ENCODE measurements at regions not wholly inside any gene's neighbourhood (a gene's known extent, or its start where the extent isn't known, plus 50 kb on each side); places are given as distances from the start of the nearest gene placed in this dataset.
"Not testable (repeated sequence)": the region's sequence is repeated elsewhere in the genome, so short reads cannot be mapped to it uniquely, and the experiment has no call there.

- H3K4me3 ChIP-seq (ENCODE audit: low read depth in 1 of 5, low read length in 5 of 5); H3K9me3 ChIP-seq (ENCODE audit: control insufficient read depth in 5 of 5, low read length in 5 of 5); H3K27me3 ChIP-seq (ENCODE audit: control insufficient read depth in 5 of 5, insufficient read depth in 4 of 5, low read length in 5 of 5); H3K9ac ChIP-seq (ENCODE audit: low read length in 5 of 5); H3K4me1 ChIP-seq (ENCODE audit: control insufficient read depth in 5 of 5, insufficient read depth in 5 of 5, low read length in 5 of 5); H3K27ac ChIP-seq (ENCODE audit: low read depth, low read length); H3K36me3 ChIP-seq (ENCODE audit: control insufficient read depth in 5 of 5, insufficient read depth in 5 of 5, low read length in 5 of 5): not testable (repeated sequence)
These were observed 165.9 kb upstream of the ADAMTS19 start for GRCh38 chr5:129294216-129294615.

DNA sequence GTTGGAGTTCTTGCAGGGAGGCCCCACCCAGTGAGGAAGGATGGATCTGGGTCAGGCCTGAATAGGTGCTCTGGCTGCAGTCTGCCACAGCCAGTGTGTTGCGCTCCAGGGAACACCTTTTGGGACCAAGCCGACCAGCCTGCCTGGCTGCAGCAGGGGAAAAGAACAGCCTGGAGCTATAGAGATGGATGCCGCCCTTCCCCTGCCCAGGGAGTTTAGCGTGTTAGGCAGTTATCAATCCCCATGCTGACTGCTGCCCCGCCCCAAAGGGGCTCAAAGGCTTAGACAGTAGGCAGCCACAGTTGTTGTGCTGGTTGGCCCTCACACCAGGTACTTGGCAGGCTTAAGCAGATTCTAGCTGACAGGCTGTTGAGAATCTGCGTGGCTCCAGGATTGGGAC is 153.4 kb upstream of the ADAMTS19 start:
- Histone ChIP-seq H3K9ac (ENCODE audit: low read length in 5 of 5) (no peak overlapping the region), H3K4me3 (ENCODE audit: low read depth in 1 of 5, low read length in 5 of 5) (no peak overlapping the region), H3K27ac (ENCODE audit: low read depth, low read length) (no peak overlapping the region), H3K27me3 (ENCODE audit: control insufficient read depth in 5 of 5, insufficient read depth in 4 of 5, low read length in 5 of 5) (no peaks in the 10 kb centered on the region), H3K36me3 (ENCODE audit: control insufficient read depth in 5 of 5, insufficient read depth in 5 of 5, low read length in 5 of 5) (peaks cover 0 to 5% (median 0%) of the 10 kb centered on the region in 5 donors), H3K9me3 (ENCODE audit: control insufficient read depth in 5 of 5, low read length in 5 of 5) (peaks cover 3 to 21% (median 10%) of the 10 kb centered on the region in 5 donors), H3K4me1 (ENCODE audit: control insufficient read depth in 5 of 5, insufficient read depth in 5 of 5, low read length in 5 of 5) (no peaks in the 10 kb centered on the region)

DNA sequence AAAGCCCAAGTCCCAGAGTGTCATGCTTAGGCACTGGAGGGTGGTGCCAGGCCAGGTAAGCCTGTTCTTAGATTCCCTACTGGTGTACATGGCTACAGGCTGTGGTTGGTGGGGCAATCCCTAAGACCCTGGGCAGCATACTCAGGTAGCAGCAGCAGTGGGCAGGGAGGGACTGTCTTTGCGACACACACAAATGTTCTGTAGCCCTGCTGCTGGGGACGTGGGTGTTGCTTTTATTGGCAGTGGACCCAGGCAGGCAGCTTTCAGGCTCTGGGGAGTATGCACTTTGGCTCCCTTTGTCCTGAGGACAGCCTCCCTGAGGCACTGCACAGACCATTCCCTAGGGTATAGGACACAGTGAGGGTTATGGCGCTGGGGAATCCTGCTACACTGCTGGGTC is 137.1 kb upstream of the ADAMTS19 start:
- Histone ChIP-seq H3K36me3 (ENCODE audit: control insufficient read depth in 5 of 5, insufficient read depth in 5 of 5, low read length in 5 of 5) (no peaks in the 10 kb centered on the region), H3K27ac (ENCODE audit: low read depth, low read length) (no peak overlapping the region), H3K27me3 (ENCODE audit: control insufficient read depth in 5 of 5, insufficient read depth in 4 of 5, low read length in 5 of 5) (no peaks in the 10 kb centered on the region), H3K4me3 (ENCODE audit: low read depth in 1 of 5, low read length in 5 of 5) (no peak overlapping the region), H3K4me1 (ENCODE audit: control insufficient read depth in 5 of 5, insufficient read depth in 5 of 5, low read length in 5 of 5) (no peaks in the 10 kb centered on the region), H3K9me3 (ENCODE audit: control insufficient read depth in 5 of 5, low read length in 5 of 5) (peaks cover 0 to 12% (median 5%) of the 10 kb centered on the region in 5 donors), H3K9ac (ENCODE audit: low read length in 5 of 5) (no peak overlapping the region)

DNA sequence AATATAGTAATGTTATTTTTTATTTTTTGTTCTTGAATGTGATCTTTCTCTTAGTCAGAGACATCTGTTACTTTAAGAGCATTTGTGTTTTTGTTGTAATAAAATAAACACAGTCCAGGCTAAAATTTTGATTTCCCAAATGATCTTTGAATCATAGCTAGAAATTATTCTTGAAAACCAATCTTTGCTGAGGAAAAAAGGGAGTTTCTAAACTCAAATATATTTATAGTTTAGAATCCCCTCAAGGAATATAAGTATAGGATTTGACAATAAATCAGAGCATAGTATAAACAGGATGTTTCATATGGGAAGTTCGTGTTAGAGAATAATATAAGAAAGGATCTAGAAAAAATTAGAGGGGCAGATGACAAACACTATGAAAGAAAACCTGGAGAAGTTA is 118.8 kb upstream of the ADAMTS19 start:
- Histone ChIP-seq H3K4me1 (ENCODE audit: control insufficient read depth in 5 of 5, insufficient read depth in 5 of 5, low read length in 5 of 5) (no peaks in the 10 kb centered on the region), H3K4me3 (ENCODE audit: low read depth in 1 of 5, low read length in 5 of 5) (no peak overlapping the region), H3K9ac (ENCODE audit: low read length in 5 of 5) (no peak overlapping the region), H3K27ac (ENCODE audit: low read depth, low read length) (no peak overlapping the region), H3K9me3 (ENCODE audit: control insufficient read depth in 5 of 5, low read length in 5 of 5) (peaks cover 0 to 2% (median 0%) of the 10 kb centered on the region in 5 donors), H3K27me3 (ENCODE audit: control insufficient read depth in 5 of 5, insufficient read depth in 4 of 5, low read length in 5 of 5) (no peaks in the 10 kb centered on the region), H3K36me3 (ENCODE audit: control insufficient read depth in 5 of 5, insufficient read depth in 5 of 5, low read length in 5 of 5) (no peaks in the 10 kb centered on the region)

- no peak overlapping the region for H3K27ac ChIP-seq (ENCODE audit: low read depth, low read length)
- peaks cover 0 to 2% (median 0%) of the 10 kb centered on the region in 5 donors for H3K9me3 ChIP-seq (ENCODE audit: control insufficient read depth in 5 of 5, low read length in 5 of 5)
- no peak overlapping the region for H3K9ac ChIP-seq (ENCODE audit: low read length in 5 of 5)
- H3K4me3 ChIP-seq (ENCODE audit: low read depth in 1 of 5, low read length in 5 of 5), result no peak overlapping the region
- no peaks in the 10 kb centered on the region for H3K27me3 ChIP-seq (ENCODE audit: control insufficient read depth in 5 of 5, insufficient read depth in 4 of 5, low read length in 5 of 5)
- H3K4me1 ChIP-seq (ENCODE audit: control insufficient read depth in 5 of 5, insufficient read depth in 5 of 5, low read length in 5 of 5), result no peaks in the 10 kb centered on the region
- H3K36me3 ChIP-seq (ENCODE audit: control insufficient read depth in 5 of 5, insufficient read depth in 5 of 5, low read length in 5 of 5), result no peaks in the 10 kb centered on the region
These were observed 117.3 kb upstream of the ADAMTS19 start for GRCh38 chr5:129342796-129343195.

DNA sequence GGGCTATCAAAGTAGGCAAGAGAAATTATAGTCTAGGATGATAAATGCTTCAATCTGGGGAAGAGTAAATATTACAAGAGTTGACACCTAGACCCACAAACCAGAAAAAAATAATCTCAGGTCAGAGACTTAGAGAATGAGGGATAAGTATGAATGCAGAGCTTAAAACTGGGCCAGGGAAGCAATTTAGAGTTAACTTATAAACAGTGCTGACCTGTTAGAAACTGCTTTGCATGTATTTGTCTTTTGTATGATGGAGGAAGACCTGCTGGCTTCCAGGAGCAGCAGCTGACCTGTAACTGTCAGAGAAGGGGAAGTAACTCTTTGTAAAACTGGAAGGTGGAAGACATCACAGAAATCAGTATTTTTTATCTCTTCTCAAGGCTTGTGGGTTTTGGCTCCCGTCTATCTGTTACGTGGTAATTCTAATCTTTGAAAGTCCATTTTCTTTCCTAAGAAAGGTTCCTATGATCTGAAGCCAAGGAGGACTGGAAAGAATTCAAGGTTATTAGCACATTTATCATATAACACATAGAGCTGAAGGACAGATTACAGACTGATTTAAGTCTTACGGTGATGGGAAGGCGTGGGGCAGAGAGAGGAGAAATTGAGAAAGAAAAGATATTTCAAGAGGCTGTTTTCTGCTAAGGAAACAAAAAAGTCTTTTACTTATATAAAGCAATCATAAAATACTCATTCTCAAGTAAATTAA is 114.7 kb upstream of the ADAMTS19 start:
- H3K27ac ChIP-seq (ENCODE audit: low read depth, low read length), result no peak overlapping the region
- H3K9ac ChIP-seq (ENCODE audit: low read length in 5 of 5), result no peak overlapping the region
- peaks cover 0 to 5% (median 5%) of the 10 kb centered on the region in 5 donors for H3K9me3 ChIP-seq (ENCODE audit: control insufficient read depth in 5 of 5, low read length in 5 of 5)
- H3K4me3 ChIP-seq (ENCODE audit: low read depth in 1 of 5, low read length in 5 of 5), result no peak overlapping the region
- no peaks in the 10 kb centered on the region for H3K27me3 ChIP-seq (ENCODE audit: control insufficient read depth in 5 of 5, insufficient read depth in 4 of 5, low read length in 5 of 5)
- H3K4me1 ChIP-seq (ENCODE audit: control insufficient read depth in 5 of 5, insufficient read depth in 5 of 5, low read length in 5 of 5), result no peaks in the 10 kb centered on the region
- H3K36me3 ChIP-seq (ENCODE audit: control insufficient read depth in 5 of 5, insufficient read depth in 5 of 5, low read length in 5 of 5), result peaks cover 0 to 5% (median 0%) of the 10 kb centered on the region in 5 donors

- no peak overlapping the region for H3K4me3 ChIP-seq (ENCODE audit: low read depth in 1 of 5, low read length in 5 of 5)
- no peaks in the 10 kb centered on the region for H3K4me1 ChIP-seq (ENCODE audit: control insufficient read depth in 5 of 5, insufficient read depth in 5 of 5, low read length in 5 of 5)
- H3K27ac ChIP-seq (ENCODE audit: low read depth, low read length), result no peak overlapping the region
- H3K9me3 ChIP-seq (ENCODE audit: control insufficient read depth in 5 of 5, low read length in 5 of 5), result no peaks in the 10 kb centered on the region
- H3K9ac ChIP-seq (ENCODE audit: low read length in 5 of 5), result no peak overlapping the region
- no peaks in the 10 kb centered on the region for H3K36me3 ChIP-seq (ENCODE audit: control insufficient read depth in 5 of 5, insufficient read depth in 5 of 5, low read length in 5 of 5)
- no peaks in the 10 kb centered on the region for H3K27me3 ChIP-seq (ENCODE audit: control insufficient read depth in 5 of 5, insufficient read depth in 4 of 5, low read length in 5 of 5)
These were observed 103.3 kb upstream of the ADAMTS19 start for GRCh38 chr5:129356846-129357245.

DNA sequence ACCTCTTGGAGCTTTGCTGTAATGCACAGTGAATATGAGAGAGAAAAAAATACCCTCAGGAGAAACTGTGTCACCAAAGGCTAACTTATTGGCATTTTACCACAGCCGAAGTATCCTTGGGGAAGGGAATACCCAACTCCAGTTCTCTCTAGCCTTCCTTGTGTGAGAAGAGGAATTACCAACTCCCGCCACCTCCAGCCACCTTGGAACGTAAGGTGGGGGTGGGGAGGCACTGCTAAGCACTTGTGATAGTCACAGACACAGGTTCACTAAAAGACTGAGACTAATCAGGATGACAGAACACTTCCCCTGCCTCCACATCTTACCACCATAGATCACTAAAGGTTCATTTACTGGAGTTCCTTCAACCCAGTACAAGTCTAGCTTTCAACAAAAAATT is 102.0 kb upstream of the ADAMTS19 start:
- Histone ChIP-seq H3K9ac (ENCODE audit: low read length in 5 of 5) (no peak overlapping the region), H3K27ac (ENCODE audit: low read depth, low read length) (no peak overlapping the region), H3K9me3 (ENCODE audit: control insufficient read depth in 5 of 5, low read length in 5 of 5) (no peaks in the 10 kb centered on the region)

GRCh38 chr5:129359450-129359849 is 100.6 kb upstream of the ADAMTS19 start:
- Histone ChIP-seq H3K9ac (ENCODE audit: low read length in 5 of 5) (no peak overlapping the region), H3K4me3 (ENCODE audit: low read depth in 1 of 5, low read length in 5 of 5) (no peak overlapping the region), H3K27me3 (ENCODE audit: control insufficient read depth in 5 of 5, insufficient read depth in 4 of 5, low read length in 5 of 5) (no peaks in the 10 kb centered on the region), H3K4me1 (ENCODE audit: control insufficient read depth in 5 of 5, insufficient read depth in 5 of 5, low read length in 5 of 5) (no peaks in the 10 kb centered on the region), H3K9me3 (ENCODE audit: control insufficient read depth in 5 of 5, low read length in 5 of 5) (no peaks in the 10 kb centered on the region), H3K27ac (ENCODE audit: low read depth, low read length) (no peak overlapping the region), H3K36me3 (ENCODE audit: control insufficient read depth in 5 of 5, insufficient read depth in 5 of 5, low read length in 5 of 5) (no peaks in the 10 kb centered on the region)

More for the DNA sequence above, 102.0 kb upstream of the ADAMTS19 start:
- Histone ChIP-seq H3K4me1 (ENCODE audit: control insufficient read depth in 5 of 5, insufficient read depth in 5 of 5, low read length in 5 of 5) (no peaks in the 10 kb centered on the region), H3K36me3 (ENCODE audit: control insufficient read depth in 5 of 5, insufficient read depth in 5 of 5, low read length in 5 of 5) (no peaks in the 10 kb centered on the region), H3K27me3 (ENCODE audit: control insufficient read depth in 5 of 5, insufficient read depth in 4 of 5, low read length in 5 of 5) (no peaks in the 10 kb centered on the region), H3K4me3 (ENCODE audit: low read depth in 1 of 5, low read length in 5 of 5) (no peak overlapping the region)

DNA sequence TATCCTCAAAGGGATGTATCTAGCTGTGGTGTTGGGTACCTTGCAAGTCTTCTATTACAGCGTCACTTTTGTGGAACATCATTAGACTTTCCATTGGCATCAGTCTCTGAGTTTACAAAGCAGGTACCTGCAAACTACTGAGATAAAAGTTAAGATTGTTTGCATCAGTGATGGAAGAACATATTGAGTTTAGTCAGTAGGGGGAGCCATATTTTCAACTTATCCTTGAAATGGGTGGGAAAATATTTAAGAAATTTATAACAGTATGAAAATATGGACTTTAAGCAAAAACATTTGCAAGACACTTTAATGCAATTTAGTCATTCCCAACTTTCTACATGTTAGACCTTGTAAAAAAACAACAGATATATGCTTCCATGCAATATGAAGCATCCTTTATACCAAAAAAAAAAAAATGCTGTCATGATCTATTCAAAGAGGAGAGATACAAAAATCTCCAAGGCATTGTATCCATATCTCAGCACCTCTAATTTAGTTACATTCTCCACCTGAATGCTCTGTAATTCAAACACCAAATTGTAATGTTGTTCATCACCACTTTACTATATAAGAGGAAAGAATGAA is 98.6 kb upstream of the ADAMTS19 start:
- H3K27me3 ChIP-seq (ENCODE audit: control insufficient read depth in 5 of 5, insufficient read depth in 4 of 5, low read length in 5 of 5), result no peaks in the 10 kb centered on the region
- no peak overlapping the region for H3K9ac ChIP-seq (ENCODE audit: low read length in 5 of 5)
- H3K36me3 ChIP-seq (ENCODE audit: control insufficient read depth in 5 of 5, insufficient read depth in 5 of 5, low read length in 5 of 5), result no peaks in the 10 kb centered on the region
- H3K4me3 ChIP-seq (ENCODE audit: low read depth in 1 of 5, low read length in 5 of 5), result no peak overlapping the region
- peaks cover 0 to 3% (median 0%) of the 10 kb centered on the region in 5 donors for H3K9me3 ChIP-seq (ENCODE audit: control insufficient read depth in 5 of 5, low read length in 5 of 5)
- H3K27ac ChIP-seq (ENCODE audit: low read depth, low read length), result no peak overlapping the region
- H3K4me1 ChIP-seq (ENCODE audit: control insufficient read depth in 5 of 5, insufficient read depth in 5 of 5, low read length in 5 of 5), result no peaks in the 10 kb centered on the region

Measured in subcutaneous abdominal adipose tissue (tissue), 5 donors.